Mesenchymal stem cell (in vitro differentiated cells and primary cell): ENCODE measurements at regions not wholly inside any gene's neighbourhood (a gene's known extent, or its start where the extent isn't known, plus 50 kb on each side); places are given as distances from the start of the nearest gene placed in this dataset.

Source experiments
- DNase-seq: peaks from one replicate; pipeline ENCODE4 v3.0.0-alpha.2; 2013
- H2AFZ ChIP-seq: one replicate; pipeline ENCODE4 v1.6.1; 2013; ENCODE audit warnings: low read depth, mild to moderate bottlenecking, control low read depth, inconsistent platforms, low read length, moderate library complexity
- H2AK5ac ChIP-seq: 2 replicates; pipeline ENCODE4 v1.6.1; 2013; ENCODE audit warnings: low read length, moderate library complexity, mild to moderate bottlenecking, inconsistent platforms; ENCODE audit not compliant: severe bottlenecking
- H2BK120ac ChIP-seq: one replicate; pipeline ENCODE4 v1.6.1; 2013; ENCODE audit warnings: low read depth, mild to moderate bottlenecking, inconsistent platforms, low read length, moderate library complexity
- H2BK12ac ChIP-seq, 2 experiments: one replicate each; pipeline ENCODE4 v1.6.1; 2013; ENCODE audit warnings: inconsistent platforms in 2 of 2, low read length in 2 of 2, mild to moderate bottlenecking in 2 of 2, moderate library complexity in 2 of 2, control low read depth in 1 of 2
- H2BK15ac ChIP-seq: one replicate; pipeline ENCODE4 v1.6.1; 2013; ENCODE audit warnings: mild to moderate bottlenecking, low read depth, inconsistent platforms; ENCODE audit not compliant: poor library complexity, severe bottlenecking
- H2BK5ac ChIP-seq: 2 replicates; pipeline ENCODE4 v1.6.1; 2013; ENCODE audit warnings: low read depth, mild to moderate bottlenecking, low read length, control low read depth, inconsistent platforms; ENCODE audit not compliant: poor library complexity, severe bottlenecking
- H3K14ac ChIP-seq, 2 experiments: one replicate each; pipeline ENCODE4 v1.6.1; 2013; ENCODE audit warnings: inconsistent platforms in 2 of 2, low read length in 2 of 2, control low read depth in 1 of 2, mild to moderate bottlenecking in 1 of 2, moderate library complexity in 1 of 2
- H3K18ac ChIP-seq, 2 experiments: one replicate each; pipeline ENCODE4 v1.6.1; 2013; ENCODE audit warnings: inconsistent platforms in 2 of 2, low read length in 2 of 2, control low read depth in 1 of 2, low read depth in 1 of 2, mild to moderate bottlenecking in 1 of 2
- H3K23ac ChIP-seq, 2 experiments: one replicate each; pipeline ENCODE4 v1.6.1; 2013; ENCODE audit warnings: inconsistent platforms in 2 of 2, low read length in 2 of 2, mild to moderate bottlenecking in 2 of 2, moderate library complexity in 2 of 2, control low read depth in 1 of 2
- H3K27ac ChIP-seq: 2 replicates; pipeline ENCODE4 v1.5.1; 2013; ENCODE audit warnings: mild to moderate bottlenecking, moderate library complexity, low read length, control low read depth, inconsistent platforms; ENCODE audit not compliant: poor library complexity, severe bottlenecking
- H3K27me3 ChIP-seq, 2 experiments: 2 replicates each; pipeline versions ENCODE4 v1.6.1 to v1.7.0; 2013; ENCODE audit warnings: low read length in 2 of 2, mild to moderate bottlenecking in 2 of 2, moderate library complexity in 2 of 2, control low read depth in 1 of 2, inconsistent platforms in 1 of 2; ENCODE audit not compliant: control insufficient read depth in 1 of 2, insufficient read depth in 1 of 2
- H3K36me3 ChIP-seq, 2 experiments: 2 replicates each; pipeline versions ENCODE4 v1.6.1 to v1.7.0; 2013; ENCODE audit warnings: low read length in 2 of 2, control low read depth in 1 of 2, inconsistent platforms in 1 of 2, low read depth in 1 of 2, mild to moderate bottlenecking in 1 of 2; ENCODE audit not compliant: insufficient read depth in 2 of 2, control insufficient read depth in 1 of 2
- H3K4ac ChIP-seq, 2 experiments: one replicate each; pipeline ENCODE4 v1.6.1; 2013; ENCODE audit warnings: inconsistent platforms in 2 of 2, low read length in 2 of 2, mild to moderate bottlenecking in 2 of 2, moderate library complexity in 2 of 2, control low read depth in 1 of 2, low read depth in 1 of 2
- H3K4me1 ChIP-seq: 2 replicates; pipeline ENCODE4 v1.6.1; 2013; ENCODE audit warnings: low read depth, low read length, control low read depth; ENCODE audit not compliant: control insufficient read depth, insufficient read depth
- H3K4me2 ChIP-seq: 2 replicates; pipeline ENCODE4 v1.6.1; 2013; ENCODE audit warnings: low read length, mild to moderate bottlenecking, inconsistent platforms; ENCODE audit not compliant: poor library complexity, severe bottlenecking
- H3K4me3 ChIP-seq, 2 experiments: 2 replicates each; pipeline versions ENCODE4 v1.5.1 to v1.7.0; 2013; ENCODE audit warnings: low read length in 2 of 2, mild to moderate bottlenecking in 2 of 2, control low read depth in 1 of 2, low read depth in 1 of 2; ENCODE audit not compliant: insufficient read depth in 1 of 2
- H3K79me1 ChIP-seq: replicated peaks from 2 replicates; pipeline ENCODE4 v1.6.1; 2013; ENCODE audit warnings: mild to moderate bottlenecking, control low read depth, low read length, inconsistent platforms; ENCODE audit not compliant: poor library complexity, severe bottlenecking
- H3K9ac ChIP-seq: 2 replicates; pipeline ENCODE4 v1.7.0; 2013; ENCODE audit warnings: mild to moderate bottlenecking, low read length, moderate library complexity
- H3K9me3 ChIP-seq: 2 replicates; pipeline ENCODE4 v1.7.0; 2013; ENCODE audit warnings: mild to moderate bottlenecking, low read length; ENCODE audit not compliant: control insufficient read depth
- H4K8ac ChIP-seq: one replicate; pipeline ENCODE4 v1.6.1; 2013; ENCODE audit warnings: inconsistent platforms, mild to moderate bottlenecking, low read length, moderate library complexity
- H4K91ac ChIP-seq: one replicate; pipeline ENCODE4 v1.6.1; 2013; ENCODE audit warnings: mild to moderate bottlenecking, low read length, inconsistent platforms
- WGBS: methylation state at CpG from one replicate; pipeline ENCODE4 v1.1.7; 2013; ENCODE audit warnings: mixed read lengths; 5-methylcytosine and 5-hydroxymethylcytosine counted together

GRCh38 chr2:19547321-19547720 lies 188.9 kb upstream of the OSR1 start:
- no peak overlapping the region for H2AK5ac ChIP-seq
- no peak overlapping the region for H2BK15ac ChIP-seq
- H2AFZ ChIP-seq, result no peak overlapping the region
- H3K79me1 ChIP-seq, result no peaks in the 10 kb centered on the region
- no peaks in the 10 kb centered on the region for H3K27me3 ChIP-seq
- H2BK12ac ChIP-seq, result no peak overlapping the region
- no peak overlapping the region for H3K4me3 ChIP-seq
- H4K8ac ChIP-seq, result no peak overlapping the region
- no peak overlapping the region for H3K9ac ChIP-seq
- no peak overlapping the region for H3K14ac ChIP-seq
- no peak overlapping the region for H3K23ac ChIP-seq
- no peaks in the 10 kb centered on the region for H3K36me3 ChIP-seq
- no peak overlapping the region for H3K4ac ChIP-seq
- no peaks in the 10 kb centered on the region for H3K9me3 ChIP-seq
- H3K27ac ChIP-seq, result no peak overlapping the region
- no peak overlapping the region for H2BK5ac ChIP-seq
- H3K4me2 ChIP-seq, result no peak overlapping the region
- peak overlapping the region in 1 of 2 experiments; percentile 26 for H3K18ac ChIP-seq
- no peak for DNase-seq
- no peak overlapping the region for H4K91ac ChIP-seq
- H2BK120ac ChIP-seq, result no peak overlapping the region
- H3K4me1 ChIP-seq, result peaks cover 3% of the 10 kb centered on the region

GRCh38 chr2:19545507-19545906 lies 187.1 kb upstream of the OSR1 start:
- Histone ChIP-seq H2AK5ac (no peak overlapping the region), H3K4ac (no peak overlapping the region), H3K23ac (no peak overlapping the region), H3K27ac (no peak overlapping the region), H2BK120ac (no peak overlapping the region), H3K79me1 (no peaks in the 10 kb centered on the region), H2BK15ac (no peak overlapping the region), H3K4me2 (no peak overlapping the region), H4K91ac (no peak overlapping the region), H3K27me3 (no peaks in the 10 kb centered on the region), H2AFZ (no peak overlapping the region), H4K8ac (no peak overlapping the region), H3K36me3 (no peaks in the 10 kb centered on the region), H2BK5ac (no peak overlapping the region), H2BK12ac (no peak overlapping the region), H3K14ac (no peak overlapping the region), H3K9ac (no peak overlapping the region), H3K9me3 (no peaks in the 10 kb centered on the region), H3K4me3 (no peak overlapping the region), H3K18ac (no peak overlapping the region), H3K4me1 (peaks cover 1% of the 10 kb centered on the region)
- DNase-seq, result no peak
- 63% methylated on average over 3 of the region's 4 CpGs for WGBS

- WGBS, result 100% methylated on average over 1 of the region's 2 CpGs
These were observed 185.4 kb upstream of the OSR1 start for GRCh38 chr2:19543663-19544383.

GRCh38 chr2:19542796-19543662 lies 184.6 kb upstream of the OSR1 start:
- 78% methylated on average over 8 of the region's 8 CpGs for WGBS
- H3K79me1 ChIP-seq, result no peaks in the 10 kb centered on the region

More at GRCh38 chr2:19543663-19544383, 185.4 kb upstream of the OSR1 start:
- Histone ChIP-seq H4K91ac (no peak overlapping the region), H2BK5ac (no peak overlapping the region), H2BK120ac (no peak overlapping the region), H2BK12ac (no peak overlapping the region), H3K14ac (no peak overlapping the region), H3K23ac (no peak overlapping the region), H3K4me1 (peaks cover 3% of the 10 kb centered on the region), H3K9ac (no peak overlapping the region), H3K4ac (no peak overlapping the region), H2BK15ac (no peak overlapping the region), H3K27me3 (no peaks in the 10 kb centered on the region), H3K36me3 (no peaks in the 10 kb centered on the region), H3K79me1 (no peaks in the 10 kb centered on the region), H2AFZ (no peak overlapping the region), H3K9me3 (no peaks in the 10 kb centered on the region), H3K4me2 (no peak overlapping the region), H3K4me3 (no peak overlapping the region), H3K27ac (no peak overlapping the region), H4K8ac (no peak overlapping the region), H3K18ac (no peak overlapping the region), H2AK5ac (no peak overlapping the region)
- no peak for DNase-seq

More at GRCh38 chr2:19542796-19543662, 184.6 kb upstream of the OSR1 start:
- peak overlapping the region in 1 of 2 experiments; percentile 15 for H2BK12ac ChIP-seq
- H3K4ac ChIP-seq, result no peak overlapping the region
- H4K8ac ChIP-seq, result no peak overlapping the region
- no peak overlapping the region for H3K4me3 ChIP-seq
- peak overlapping the region; percentile 15 for H3K9ac ChIP-seq
- H3K4me1 ChIP-seq, result peaks cover 3% of the 10 kb centered on the region
- no peaks in the 10 kb centered on the region for H3K27me3 ChIP-seq
- H3K36me3 ChIP-seq, result no peaks in the 10 kb centered on the region
- no peak overlapping the region for H2BK120ac ChIP-seq
- H3K18ac ChIP-seq, result peak overlapping the region in 1 of 2 experiments; percentile 46
- H3K4me2 ChIP-seq, result no peak overlapping the region
- H3K9me3 ChIP-seq, result no peaks in the 10 kb centered on the region
- no peak overlapping the region for H2BK5ac ChIP-seq
- no peak overlapping the region for H2BK15ac ChIP-seq
- H2AK5ac ChIP-seq, result no peak overlapping the region
- H3K23ac ChIP-seq, result no peak overlapping the region
- H2AFZ ChIP-seq, result no peak overlapping the region
- H3K27ac ChIP-seq, result no peak overlapping the region
- no peak for DNase-seq
- no peak overlapping the region for H4K91ac ChIP-seq
- no peak overlapping the region for H3K14ac ChIP-seq
